HCT116 (cell line): ENCODE measurements at regions not wholly inside any gene's neighbourhood (a gene's known extent, or its start where the extent isn't known, plus 50 kb on each side); places are given as distances from the start of the nearest gene placed in this dataset.

Experiments
- CEBPB ChIP-seq: IDR thresholded peaks from 2 replicates; pipeline ENCODE4 v1.6.1; 2012; ENCODE audit warnings: low read depth
- EZH2phosphoT487 ChIP-seq: fragments of 200-600 bp; IDR thresholded peaks from 2 replicates; pipeline ENCODE4 v1.6.1; 2018; ENCODE audit warnings: antibody characterized with exemption, borderline replicate concordance
- POLR2AphosphoS5 ChIP-seq: IDR thresholded peaks from 2 replicates; pipeline ENCODE4 v1.6.1; 2011; ENCODE audit warnings: mild to moderate bottlenecking, low read depth, low read length, moderate library complexity
- RAD21 ChIP-seq: IDR thresholded peaks from 2 replicates; pipeline ENCODE4 v1.6.1; 2012; ENCODE audit warnings: low read depth, mild to moderate bottlenecking
- SIN3A ChIP-seq: IDR thresholded peaks from 2 replicates; pipeline ENCODE4 v1.6.1; 2012; ENCODE audit warnings: low read depth
- TCF7L2 ChIP-seq: IDR thresholded peaks from 2 replicates; pipeline ENCODE4 v1.7.0; 2011; ENCODE audit warnings: borderline replicate concordance, inconsistent platforms; ENCODE audit not compliant: insufficient read depth, insufficient read length; ENCODE audit errors: extremely low read depth
- TF ChIP-seq, protein P1 (sequence below): IDR thresholded peaks from 2 replicates; pipeline ENCODE4 v1.6.1; 2012; ENCODE audit warnings: low read depth
- TF ChIP-seq, protein P2 (sequence below), 3 experiments: fragments of 200-600 bp in 1 of 3; sonication (generic) in 1 of 3; IDR thresholded peaks in 2 of 3; conservative IDR thresholded peaks in 1 of 3; 2 replicates each; pipeline ENCODE4 v1.5.1; 2012 to 2017; ENCODE audit warnings: low read depth in 2 of 3, low read length in 2 of 3, antibody characterized with exemption in 1 of 3, borderline replicate concordance in 1 of 3, control low read depth in 1 of 3, mild to moderate bottlenecking in 1 of 3, mixed read lengths in 1 of 3, mixed run types in 1 of 3, moderate library complexity in 1 of 3; ENCODE audit not compliant: insufficient read depth in 1 of 3

DNA sequence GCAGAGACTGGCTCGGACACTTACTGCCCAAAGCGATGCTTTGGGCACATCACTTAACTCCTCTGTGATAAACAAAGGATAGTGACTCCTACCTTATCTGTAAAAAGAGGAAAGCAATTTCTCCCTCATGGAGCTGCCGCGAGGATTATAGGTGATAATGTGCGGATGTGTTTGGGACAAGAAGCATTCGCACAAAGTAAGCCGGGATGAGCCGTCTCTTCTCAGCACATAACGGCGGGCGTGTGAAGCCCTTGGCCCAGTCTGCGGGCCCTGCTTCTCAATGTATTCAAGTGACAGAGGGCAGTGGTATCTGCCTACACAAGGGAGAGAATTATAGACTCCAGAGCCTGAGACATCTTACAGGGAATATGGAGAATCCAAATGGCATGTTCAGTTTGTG is 550.3 kb upstream of the CPEB2 start:
- TF ChIP-seq TCF7L2 (no peak), EZH2phosphoT487 (no peak), SIN3A (no peak), RAD21 (no peak), POLR2AphosphoS5 (no peak), CEBPB (no peak)
- TF ChIP-seq, protein P1, sequence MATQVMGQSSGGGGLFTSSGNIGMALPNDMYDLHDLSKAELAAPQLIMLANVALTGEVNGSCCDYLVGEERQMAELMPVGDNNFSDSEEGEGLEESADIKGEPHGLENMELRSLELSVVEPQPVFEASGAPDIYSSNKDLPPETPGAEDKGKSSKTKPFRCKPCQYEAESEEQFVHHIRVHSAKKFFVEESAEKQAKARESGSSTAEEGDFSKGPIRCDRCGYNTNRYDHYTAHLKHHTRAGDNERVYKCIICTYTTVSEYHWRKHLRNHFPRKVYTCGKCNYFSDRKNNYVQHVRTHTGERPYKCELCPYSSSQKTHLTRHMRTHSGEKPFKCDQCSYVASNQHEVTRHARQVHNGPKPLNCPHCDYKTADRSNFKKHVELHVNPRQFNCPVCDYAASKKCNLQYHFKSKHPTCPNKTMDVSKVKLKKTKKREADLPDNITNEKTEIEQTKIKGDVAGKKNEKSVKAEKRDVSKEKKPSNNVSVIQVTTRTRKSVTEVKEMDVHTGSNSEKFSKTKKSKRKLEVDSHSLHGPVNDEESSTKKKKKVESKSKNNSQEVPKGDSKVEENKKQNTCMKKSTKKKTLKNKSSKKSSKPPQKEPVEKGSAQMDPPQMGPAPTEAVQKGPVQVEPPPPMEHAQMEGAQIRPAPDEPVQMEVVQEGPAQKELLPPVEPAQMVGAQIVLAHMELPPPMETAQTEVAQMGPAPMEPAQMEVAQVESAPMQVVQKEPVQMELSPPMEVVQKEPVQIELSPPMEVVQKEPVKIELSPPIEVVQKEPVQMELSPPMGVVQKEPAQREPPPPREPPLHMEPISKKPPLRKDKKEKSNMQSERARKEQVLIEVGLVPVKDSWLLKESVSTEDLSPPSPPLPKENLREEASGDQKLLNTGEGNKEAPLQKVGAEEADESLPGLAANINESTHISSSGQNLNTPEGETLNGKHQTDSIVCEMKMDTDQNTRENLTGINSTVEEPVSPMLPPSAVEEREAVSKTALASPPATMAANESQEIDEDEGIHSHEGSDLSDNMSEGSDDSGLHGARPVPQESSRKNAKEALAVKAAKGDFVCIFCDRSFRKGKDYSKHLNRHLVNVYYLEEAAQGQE: no peak
- TF ChIP-seq, protein P2, sequence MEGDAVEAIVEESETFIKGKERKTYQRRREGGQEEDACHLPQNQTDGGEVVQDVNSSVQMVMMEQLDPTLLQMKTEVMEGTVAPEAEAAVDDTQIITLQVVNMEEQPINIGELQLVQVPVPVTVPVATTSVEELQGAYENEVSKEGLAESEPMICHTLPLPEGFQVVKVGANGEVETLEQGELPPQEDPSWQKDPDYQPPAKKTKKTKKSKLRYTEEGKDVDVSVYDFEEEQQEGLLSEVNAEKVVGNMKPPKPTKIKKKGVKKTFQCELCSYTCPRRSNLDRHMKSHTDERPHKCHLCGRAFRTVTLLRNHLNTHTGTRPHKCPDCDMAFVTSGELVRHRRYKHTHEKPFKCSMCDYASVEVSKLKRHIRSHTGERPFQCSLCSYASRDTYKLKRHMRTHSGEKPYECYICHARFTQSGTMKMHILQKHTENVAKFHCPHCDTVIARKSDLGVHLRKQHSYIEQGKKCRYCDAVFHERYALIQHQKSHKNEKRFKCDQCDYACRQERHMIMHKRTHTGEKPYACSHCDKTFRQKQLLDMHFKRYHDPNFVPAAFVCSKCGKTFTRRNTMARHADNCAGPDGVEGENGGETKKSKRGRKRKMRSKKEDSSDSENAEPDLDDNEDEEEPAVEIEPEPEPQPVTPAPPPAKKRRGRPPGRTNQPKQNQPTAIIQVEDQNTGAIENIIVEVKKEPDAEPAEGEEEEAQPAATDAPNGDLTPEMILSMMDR (IDR thresholded peaks at IDR 0.05 in 2 of 3, conservative IDR thresholded peaks at IDR 0.05 in 1 of 3; ENCODE audit: borderline replicate concordance in 1 of 3, insufficient read depth in 1 of 3, low read depth in 2 of 3, low read length in 2 of 3): no peak
